Activated CD4-positive, alpha-beta T cell treated with anti-CD3 and anti-CD28 coated beads, Interleukin-2, amount 10 ng/mL, durations not matched to agents 7 days and 5 days (primary cell): ENCODE measurements at regions not wholly inside any gene's neighbourhood (a gene's known extent, or its start where the extent isn't known, plus 50 kb on each side); places are given as distances from the start of the nearest gene placed in this dataset.
"Not testable (repeated sequence)": the region's sequence is repeated elsewhere in the genome, so short reads cannot be mapped to it uniquely, and the experiment has no call there.

ENCODE experiments used
- CTCF ChIA-PET: fragments of 350-600 bp; sonication (Branson Sonifier 250); formaldehyde crosslinking; loops from one replicate; lab custom pipeline; 2021; ENCODE audit warnings: antibody characterized with exemption; lab: Charles Lee
- POLR2A ChIA-PET: fragments of 350-600 bp; sonication (Branson Sonifier 250); formaldehyde crosslinking; loops from one replicate; lab custom pipeline; 2021; ENCODE audit warnings: antibody characterized with exemption; lab: Charles Lee
- DNase-seq: peaks from one replicate; pipeline ENCODE4 v3.0.0-alpha.2; 2020
- H3K27ac Mint-ChIP-seq: one replicate; pipeline ENCODE4 v1.8.0; 2021; ENCODE audit warnings: mild to moderate bottlenecking, moderate library complexity, mixed read lengths
- H3K27me3 Mint-ChIP-seq: one replicate; pipeline ENCODE4 v1.8.0; 2021; ENCODE audit warnings: mixed read lengths
- H3K36me3 Mint-ChIP-seq: one replicate; pipeline ENCODE4 v1.8.0; 2021; ENCODE audit warnings: low read depth, mixed read lengths
- H3K4me1 Mint-ChIP-seq: one replicate; pipeline ENCODE4 v1.8.0; 2021; ENCODE audit warnings: mixed read lengths
- H3K4me3 Mint-ChIP-seq: one replicate; pipeline ENCODE4 v1.8.0; 2021; ENCODE audit warnings: mild to moderate bottlenecking, moderate library complexity, mixed read lengths
- H3K9me3 Mint-ChIP-seq: one replicate; pipeline ENCODE4 v1.8.0; 2021; ENCODE audit warnings: mixed read lengths

- POLR2A ChIA-PET: no interaction called here
- Mint-ChIP-seq H3K27ac (no peak overlapping the region), H3K36me3 (no peaks in the 10 kb centered on the region), H3K4me3 (no peak overlapping the region), H3K4me1 (no peaks in the 10 kb centered on the region), H3K27me3 (no peaks in the 10 kb centered on the region), H3K9me3 (peaks cover 17% of the 10 kb centered on the region)
- CTCF ChIA-PET: no interaction called here
- DNase-seq: no peak
Observed at GRCh38 chr13:54394085-54394700, 1365.6 kb downstream of the OLFM4 start.

- ChIA-PET CTCF (no interaction called here), POLR2A (no interaction called here)
- no peaks in the 10 kb centered on the region for H3K27me3 Mint-ChIP-seq
- no peaks in the 10 kb centered on the region for H3K4me1 Mint-ChIP-seq
- no peak for DNase-seq
- no peak overlapping the region for H3K4me3 Mint-ChIP-seq
- no peaks in the 10 kb centered on the region for H3K36me3 Mint-ChIP-seq
- peaks cover 17% of the 10 kb centered on the region for H3K9me3 Mint-ChIP-seq
- no peak overlapping the region for H3K27ac Mint-ChIP-seq
Observed at GRCh38 chr13:54394908-54395307, 1366.3 kb downstream of the OLFM4 start.

GRCh38 chr13:54402495-54402894 is 1373.9 kb downstream of the OLFM4 start:
- no peaks in the 10 kb centered on the region for H3K4me1 Mint-ChIP-seq
- peaks cover 4% of the 10 kb centered on the region for H3K9me3 Mint-ChIP-seq
- DNase-seq: no peak
- no peaks in the 10 kb centered on the region for H3K27me3 Mint-ChIP-seq
- POLR2A ChIA-PET: no interaction called here
- H3K4me3 Mint-ChIP-seq: no peak overlapping the region
- H3K36me3 Mint-ChIP-seq: no peaks in the 10 kb centered on the region
- H3K27ac Mint-ChIP-seq: no peak overlapping the region
- CTCF ChIA-PET: no interaction called here

GRCh38 chr13:54415753-54416366 is 1387.2 kb downstream of the OLFM4 start:
- POLR2A ChIA-PET: no interaction called here
- DNase-seq: no peak
- Mint-ChIP-seq H3K4me1 (no peaks in the 10 kb centered on the region), H3K9me3 (peaks cover 3% of the 10 kb centered on the region), H3K27ac (no peak overlapping the region), H3K4me3 (no peak overlapping the region), H3K27me3 (no peaks in the 10 kb centered on the region), H3K36me3 (no peaks in the 10 kb centered on the region)
- CTCF ChIA-PET: no interaction called here

GRCh38 chr13:54422946-54423345 is 1394.3 kb downstream of the OLFM4 start:
- H3K9me3 Mint-ChIP-seq, CTCF ChIA-PET, H3K4me3 Mint-ChIP-seq, POLR2A ChIA-PET, H3K27ac Mint-ChIP-seq, H3K27me3 Mint-ChIP-seq, H3K4me1 Mint-ChIP-seq, H3K36me3 Mint-ChIP-seq, DNase-seq: not testable (repeated sequence)

GRCh38 chr13:54424344-54424743 is 1395.7 kb downstream of the OLFM4 start:
- ChIA-PET CTCF (no interaction called here), POLR2A (no interaction called here)
- Mint-ChIP-seq H3K4me3 (no peak overlapping the region), H3K27ac (no peak overlapping the region), H3K4me1 (no peaks in the 10 kb centered on the region), H3K27me3 (no peaks in the 10 kb centered on the region), H3K9me3 (peaks cover 10% of the 10 kb centered on the region), H3K36me3 (no peaks in the 10 kb centered on the region)
- DNase-seq: no peak

GRCh38 chr13:54433493-54434206 is 1405.0 kb downstream of the OLFM4 start:
- CTCF ChIA-PET: no interaction called here
- peaks cover 8% of the 10 kb centered on the region for H3K9me3 Mint-ChIP-seq
- H3K36me3 Mint-ChIP-seq: no peaks in the 10 kb centered on the region
- DNase-seq: no peak
- no peaks in the 10 kb centered on the region for H3K27me3 Mint-ChIP-seq
- POLR2A ChIA-PET: no interaction called here
- H3K4me1 Mint-ChIP-seq: no peaks in the 10 kb centered on the region
- no peak overlapping the region for H3K27ac Mint-ChIP-seq
- H3K4me3 Mint-ChIP-seq: no peak overlapping the region

- POLR2A ChIA-PET, H3K9me3 Mint-ChIP-seq, H3K4me3 Mint-ChIP-seq, DNase-seq, H3K36me3 Mint-ChIP-seq, H3K27me3 Mint-ChIP-seq, CTCF ChIA-PET, H3K27ac Mint-ChIP-seq, H3K4me1 Mint-ChIP-seq: not testable (repeated sequence)
Observed at GRCh38 chr13:54440853-54441400, 1412.3 kb downstream of the OLFM4 start.

GRCh38 chr13:54445453-54445852 is 1416.8 kb downstream of the OLFM4 start:
- peaks cover 6% of the 10 kb centered on the region for H3K9me3 Mint-ChIP-seq
- ChIA-PET POLR2A (no interaction called here), CTCF (no interaction called here)
- no peak for DNase-seq
- no peaks in the 10 kb centered on the region for H3K27me3 Mint-ChIP-seq
- H3K36me3 Mint-ChIP-seq: no peaks in the 10 kb centered on the region
- no peaks in the 10 kb centered on the region for H3K4me1 Mint-ChIP-seq
- H3K27ac Mint-ChIP-seq: no peak overlapping the region
- no peak overlapping the region for H3K4me3 Mint-ChIP-seq

GRCh38 chr13:54445865-54446264 is 1417.3 kb downstream of the OLFM4 start:
- no peaks in the 10 kb centered on the region for H3K27me3 Mint-ChIP-seq
- CTCF ChIA-PET: no interaction called here
- H3K27ac Mint-ChIP-seq: no peak overlapping the region
- H3K36me3 Mint-ChIP-seq: no peaks in the 10 kb centered on the region
- POLR2A ChIA-PET: no interaction called here
- DNase-seq: no peak
- no peaks in the 10 kb centered on the region for H3K4me1 Mint-ChIP-seq
- peaks cover 6% of the 10 kb centered on the region for H3K9me3 Mint-ChIP-seq
- H3K4me3 Mint-ChIP-seq: no peak overlapping the region

- Mint-ChIP-seq H3K9me3 (peaks cover 6% of the 10 kb centered on the region), H3K27me3 (no peaks in the 10 kb centered on the region), H3K4me3 (no peak overlapping the region), H3K36me3 (no peaks in the 10 kb centered on the region), H3K4me1 (no peaks in the 10 kb centered on the region), H3K27ac (no peak overlapping the region)
- ChIA-PET POLR2A (no interaction called here), CTCF (no interaction called here)
- DNase-seq: no peak
Observed at GRCh38 chr13:54449922-54450321, 1421.3 kb downstream of the OLFM4 start.

- Mint-ChIP-seq H3K4me1 (no peaks in the 10 kb centered on the region), H3K27ac (no peak overlapping the region), H3K4me3 (no peak overlapping the region), H3K27me3 (no peaks in the 10 kb centered on the region), H3K36me3 (no peaks in the 10 kb centered on the region), H3K9me3 (peaks cover 2% of the 10 kb centered on the region)
- no peak for DNase-seq
- ChIA-PET POLR2A (no interaction called here), CTCF (no interaction called here)
Observed at GRCh38 chr13:54484166-54484565, 1455.6 kb downstream of the OLFM4 start.

GRCh38 chr13:54486421-54487166 is 1458.0 kb downstream of the OLFM4 start:
- no peak for DNase-seq
- POLR2A ChIA-PET: no interaction called here
- Mint-ChIP-seq H3K4me3 (no peak overlapping the region), H3K4me1 (no peaks in the 10 kb centered on the region), H3K27me3 (no peaks in the 10 kb centered on the region), H3K9me3 (peaks cover 8% of the 10 kb centered on the region), H3K27ac (no peak overlapping the region), H3K36me3 (no peaks in the 10 kb centered on the region)
- CTCF ChIA-PET: no interaction called here
